DOHH2 (cell line): ENCODE measurements at regions not wholly inside any gene's neighbourhood (a gene's known extent, or its start where the extent isn't known, plus 50 kb on each side); places are given as distances from the start of the nearest gene placed in this dataset.

ENCODE experiments used
- H3F3A ChIP-seq: fragments of 200-600 bp; sonication (generic), shearing (Covaris generic); 2 replicates; pipeline ENCODE4 v1.6.0; 2016; ENCODE audit warnings: antibody characterized with exemption, mild to moderate bottlenecking; ENCODE audit not compliant: control insufficient read depth, insufficient read depth
- H3K27ac ChIP-seq: fragments of 200-600 bp; sonication (generic); 2 replicates; pipeline ENCODE4 v1.5.1; 2014; ENCODE audit warnings: low read depth, mild to moderate bottlenecking, low read length, moderate library complexity
- H3K27me3 ChIP-seq: fragments of 200-600 bp; sonication (generic); 2 replicates; pipeline ENCODE4 v1.6.1; 2014; ENCODE audit warnings: mild to moderate bottlenecking, low read length, mixed read lengths; ENCODE audit not compliant: control insufficient read depth
- H3K36me3 ChIP-seq: fragments of 200-600 bp; sonication (generic); 2 replicates; pipeline ENCODE4 v1.6.1; 2014; ENCODE audit warnings: mild to moderate bottlenecking, low read length, moderate library complexity, mixed read lengths; ENCODE audit not compliant: control insufficient read depth
- H3K4me1 ChIP-seq: fragments of 200-600 bp; sonication (generic); 2 replicates; pipeline ENCODE4 v1.6.1; 2014; ENCODE audit warnings: mild to moderate bottlenecking, low read length, mixed read lengths; ENCODE audit not compliant: control insufficient read depth
- H3K4me2 ChIP-seq: fragments of 200-600 bp; sonication (generic); 2 replicates; pipeline ENCODE4 v1.6.0; 2014; ENCODE audit warnings: mild to moderate bottlenecking, low read length, moderate library complexity
- H3K4me3 ChIP-seq: fragments of 200-600 bp; sonication (generic); 2 replicates; pipeline ENCODE4 v1.5.1; 2014; ENCODE audit warnings: mild to moderate bottlenecking, low read length, mixed read lengths
- H3K79me2 ChIP-seq: fragments of 200-600 bp; sonication (generic); 2 replicates; pipeline ENCODE4 v1.6.1; 2014; ENCODE audit warnings: mild to moderate bottlenecking, low read length, mixed read lengths; ENCODE audit not compliant: control insufficient read depth
- H3K9me2 ChIP-seq: fragments of 200-600 bp; sonication (generic); replicated peaks from 2 replicates; pipeline ENCODE4 v1.6.1; 2014; ENCODE audit warnings: mild to moderate bottlenecking, low read length, mixed read lengths; ENCODE audit not compliant: control insufficient read depth
- H3K9me3 ChIP-seq: fragments of 200-600 bp; sonication (generic); 2 replicates; pipeline ENCODE4 v1.6.1; 2014; ENCODE audit warnings: antibody characterized with exemption, low read length, mixed read lengths; ENCODE audit not compliant: control insufficient read depth, insufficient read depth
- H4K20me1 ChIP-seq: fragments of 200-600 bp; sonication (generic); 2 replicates; pipeline ENCODE4 v1.6.0; 2014; ENCODE audit warnings: low read depth, mild to moderate bottlenecking, antibody characterized with exemption, low read length, moderate library complexity; ENCODE audit not compliant: control insufficient read depth, insufficient read depth
- EZH2phosphoT487 ChIP-seq: fragments of 200-600 bp; sonication (generic); IDR thresholded peaks from 2 replicates; pipeline ENCODE4 v1.6.1; 2017; ENCODE audit warnings: borderline replicate concordance, mild to moderate bottlenecking, antibody characterized with exemption, low read length, moderate library complexity, mixed read lengths
- TF ChIP-seq, protein P1 (sequence below): fragments of 200-600 bp; sonication (generic); IDR thresholded peaks from one replicate; pipeline ENCODE4 v1.5.1; 2014; ENCODE audit warnings: antibody characterized with exemption, mild to moderate bottlenecking, low read depth, low read length; ENCODE audit not compliant: poor library complexity, severe bottlenecking

DNA sequence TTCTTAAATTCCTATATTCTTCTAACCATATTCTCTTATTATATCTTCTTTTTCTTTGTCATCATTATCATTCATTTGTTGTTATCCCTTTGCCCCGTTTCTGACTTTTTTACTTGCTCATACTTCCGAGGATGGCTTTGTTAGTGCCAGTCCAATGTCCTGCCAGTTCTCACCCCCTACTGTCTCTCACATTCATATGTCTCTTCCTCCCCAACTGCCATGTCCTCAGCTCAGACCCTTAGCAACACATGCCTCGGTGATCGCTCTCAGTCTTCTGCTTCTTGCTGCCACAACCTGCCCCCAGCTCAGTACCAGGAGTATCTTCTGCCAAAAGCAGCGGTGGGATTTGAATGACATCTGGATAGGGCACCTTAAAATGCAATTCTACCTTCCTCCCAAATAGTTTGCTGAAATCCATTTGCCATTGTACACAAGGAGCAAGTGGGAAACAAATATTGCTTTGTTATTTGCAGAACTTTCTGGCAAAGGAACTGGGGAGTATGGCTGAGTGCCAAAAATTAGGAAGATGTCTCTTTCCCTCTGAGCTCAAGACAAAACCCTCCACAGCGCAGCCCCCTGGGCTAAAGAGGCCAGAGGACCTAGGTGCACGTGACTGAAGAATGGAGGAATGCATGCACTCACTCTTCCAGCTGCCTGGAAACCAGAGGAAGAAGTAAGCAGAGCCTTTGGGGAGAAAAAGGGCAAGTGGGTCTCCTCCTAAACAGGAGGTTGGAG is 57.7 kb upstream of the CTNNB1 start:
- peaks cover 2% of the 10 kb centered on the region; the same call in 1 of the 2 replicates for H3K9me3 ChIP-seq
- H3K4me2 ChIP-seq = no peak overlapping the region
- no peak overlapping the region for H3K27ac ChIP-seq
- H3K4me1 ChIP-seq = no peaks in the 10 kb centered on the region
- no peak for TF ChIP-seq EZH2phosphoT487
- TF ChIP-seq, protein P1, sequence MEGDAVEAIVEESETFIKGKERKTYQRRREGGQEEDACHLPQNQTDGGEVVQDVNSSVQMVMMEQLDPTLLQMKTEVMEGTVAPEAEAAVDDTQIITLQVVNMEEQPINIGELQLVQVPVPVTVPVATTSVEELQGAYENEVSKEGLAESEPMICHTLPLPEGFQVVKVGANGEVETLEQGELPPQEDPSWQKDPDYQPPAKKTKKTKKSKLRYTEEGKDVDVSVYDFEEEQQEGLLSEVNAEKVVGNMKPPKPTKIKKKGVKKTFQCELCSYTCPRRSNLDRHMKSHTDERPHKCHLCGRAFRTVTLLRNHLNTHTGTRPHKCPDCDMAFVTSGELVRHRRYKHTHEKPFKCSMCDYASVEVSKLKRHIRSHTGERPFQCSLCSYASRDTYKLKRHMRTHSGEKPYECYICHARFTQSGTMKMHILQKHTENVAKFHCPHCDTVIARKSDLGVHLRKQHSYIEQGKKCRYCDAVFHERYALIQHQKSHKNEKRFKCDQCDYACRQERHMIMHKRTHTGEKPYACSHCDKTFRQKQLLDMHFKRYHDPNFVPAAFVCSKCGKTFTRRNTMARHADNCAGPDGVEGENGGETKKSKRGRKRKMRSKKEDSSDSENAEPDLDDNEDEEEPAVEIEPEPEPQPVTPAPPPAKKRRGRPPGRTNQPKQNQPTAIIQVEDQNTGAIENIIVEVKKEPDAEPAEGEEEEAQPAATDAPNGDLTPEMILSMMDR = no peak
- H3F3A ChIP-seq = no peaks in the 10 kb centered on the region
- H3K36me3 ChIP-seq = no peaks in the 10 kb centered on the region
- no peaks in the 10 kb centered on the region for H4K20me1 ChIP-seq
- no peaks in the 10 kb centered on the region; the same call in 1 of the 2 replicates for H3K27me3 ChIP-seq
- no peak overlapping the region for H3K4me3 ChIP-seq
- no peaks in the 10 kb centered on the region for H3K79me2 ChIP-seq
- no peaks in the 10 kb centered on the region for H3K9me2 ChIP-seq

DNA sequence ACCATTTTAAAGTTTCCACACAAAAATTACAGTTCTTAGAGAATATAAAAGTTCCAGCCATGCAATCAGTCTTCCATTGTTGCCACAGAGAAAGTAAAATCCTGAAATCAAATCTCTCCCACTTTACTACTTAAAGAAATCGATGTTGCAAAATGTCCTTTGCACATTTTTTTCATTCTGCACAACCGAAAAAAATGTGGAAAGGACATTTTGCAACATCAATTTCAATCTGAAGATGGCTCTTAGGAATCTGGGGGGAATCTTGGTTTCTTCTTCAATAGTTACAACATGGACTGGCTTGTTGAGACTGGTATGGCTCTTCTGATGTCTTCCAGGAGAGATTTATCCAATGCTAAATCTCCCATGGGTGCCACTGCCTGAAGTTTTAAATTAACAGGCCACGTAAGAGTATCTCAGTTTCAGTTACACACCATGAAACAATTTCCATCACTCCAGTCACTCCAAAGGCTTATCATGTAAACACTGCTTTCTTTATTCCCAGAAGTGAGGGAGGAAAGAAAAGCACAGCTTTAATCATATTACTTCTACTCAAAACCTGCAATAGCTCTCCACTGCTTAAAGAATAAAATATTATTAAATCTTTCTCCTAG is 55.8 kb upstream of the CTNNB1 start:
- Histone ChIP-seq H3K79me2 (no peaks in the 10 kb centered on the region), H3K27me3 (no peaks in the 10 kb centered on the region; the same call in 1 of the 2 replicates), H3K4me2 (no peak overlapping the region), H3K4me1 (no peaks in the 10 kb centered on the region), H3K9me3 (peaks cover 4% of the 10 kb centered on the region; the same call in 1 of the 2 replicates), H3K9me2 (no peaks in the 10 kb centered on the region), H3K27ac (no peak overlapping the region), H4K20me1 (no peaks in the 10 kb centered on the region), H3K36me3 (no peaks in the 10 kb centered on the region), H3F3A (no peaks in the 10 kb centered on the region), H3K4me3 (no peak overlapping the region)
- TF ChIP-seq, protein P1 = no peak
- no peak for TF ChIP-seq EZH2phosphoT487

DNA sequence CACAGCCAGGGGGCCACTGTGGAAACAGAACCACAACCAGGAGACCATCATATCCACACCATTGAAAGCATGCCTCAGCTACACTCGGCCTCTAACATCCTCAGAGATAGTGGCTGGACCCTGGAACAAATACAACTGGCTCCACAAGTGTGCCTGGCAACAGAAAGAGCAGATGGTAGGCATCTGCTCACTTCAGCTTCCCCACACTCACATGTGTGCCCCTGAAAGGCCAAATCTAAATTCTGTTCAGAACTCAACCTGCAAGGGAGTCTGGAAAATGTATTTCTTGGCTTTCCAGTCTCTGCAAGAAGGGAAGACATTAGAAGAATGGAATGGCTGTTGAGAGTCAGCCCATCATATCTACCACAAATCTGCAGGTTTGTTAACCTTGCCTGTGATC is 54.7 kb upstream of the CTNNB1 start:
- H3K36me3 ChIP-seq = no peaks in the 10 kb centered on the region
- H3K4me2 ChIP-seq = no peak overlapping the region
- no peaks in the 10 kb centered on the region; the same call in 1 of the 2 replicates for H3K27me3 ChIP-seq
- no peaks in the 10 kb centered on the region for H4K20me1 ChIP-seq
- H3K79me2 ChIP-seq = no peaks in the 10 kb centered on the region
- no peaks in the 10 kb centered on the region for H3K4me1 ChIP-seq
- no peaks in the 10 kb centered on the region for H3F3A ChIP-seq
- H3K9me3 ChIP-seq = peaks cover 4% of the 10 kb centered on the region; the same call in 1 of the 2 replicates
- no peaks in the 10 kb centered on the region for H3K9me2 ChIP-seq
- TF ChIP-seq, protein P1 = no peak
- no peak for TF ChIP-seq EZH2phosphoT487
- H3K4me3 ChIP-seq = no peak overlapping the region
- no peak overlapping the region for H3K27ac ChIP-seq
